H9 (cell line): ENCODE measurements at regions not wholly inside any gene's neighbourhood (a gene's known extent, or its start where the extent isn't known, plus 50 kb on each side); places are given as distances from the start of the nearest gene placed in this dataset.
"Not testable (repeated sequence)": the region's sequence is repeated elsewhere in the genome, so short reads cannot be mapped to it uniquely, and the experiment has no call there.

Source experiments
- DNase-seq: peaks from one replicate; pipeline ENCODE4 v3.0.0-alpha.2; 2017
- H2AFZ ChIP-seq: one replicate; pipeline ENCODE4 v1.6.1; 2013; ENCODE audit warnings: mild to moderate bottlenecking, low read length, control low read depth, moderate library complexity
- H2AK5ac ChIP-seq: 2 replicates; pipeline ENCODE4 v1.6.1; 2013; ENCODE audit warnings: low read length, control low read depth, mixed read lengths; ENCODE audit not compliant: insufficient read length
- H2BK120ac ChIP-seq: one replicate; pipeline ENCODE4 v1.6.1; 2013; ENCODE audit warnings: low read depth, mild to moderate bottlenecking, low read length, control low read depth, inconsistent platforms; ENCODE audit not compliant: poor library complexity, severe bottlenecking
- H2BK12ac ChIP-seq: 2 replicates; pipeline ENCODE4 v1.6.1; 2013; ENCODE audit warnings: low read length, control low read depth, mixed read lengths, low read depth; ENCODE audit not compliant: insufficient read length
- H2BK15ac ChIP-seq: 2 replicates; pipeline ENCODE4 v1.6.1; 2013; ENCODE audit warnings: low read depth, low read length, control low read depth
- H2BK20ac ChIP-seq: one replicate; pipeline ENCODE4 v1.6.1; 2013; ENCODE audit warnings: low read depth, mild to moderate bottlenecking, low read length, control low read depth, inconsistent platforms; ENCODE audit not compliant: poor library complexity, severe bottlenecking
- H2BK5ac ChIP-seq: 2 replicates; pipeline ENCODE4 v1.6.1; 2013; ENCODE audit warnings: low read length, control low read depth, mixed read lengths; ENCODE audit not compliant: insufficient read length
- H3K14ac ChIP-seq: 2 replicates; pipeline ENCODE4 v1.6.1; 2013; ENCODE audit warnings: low read length, control low read depth; ENCODE audit not compliant: insufficient read depth
- H3K18ac ChIP-seq: 2 replicates; pipeline ENCODE4 v1.6.1; 2013; ENCODE audit warnings: low read depth, mild to moderate bottlenecking, mixed read lengths, low read length, control low read depth; ENCODE audit not compliant: insufficient read length
- H3K23ac ChIP-seq: 2 replicates; pipeline ENCODE4 v1.6.1; 2013; ENCODE audit warnings: low read length, control low read depth, mixed read lengths, low read depth; ENCODE audit not compliant: insufficient read length
- H3K23me2 ChIP-seq: 2 replicates; pipeline ENCODE4 v1.6.1; 2013; ENCODE audit warnings: low read depth, mild to moderate bottlenecking, mixed read lengths, low read length, control low read depth; ENCODE audit not compliant: insufficient read length, poor library complexity, severe bottlenecking
- H3K27ac ChIP-seq: 2 replicates; pipeline ENCODE4 v1.5.1; 2013; ENCODE audit warnings: low read length, control low read depth, mixed read lengths, low read depth; ENCODE audit not compliant: insufficient read length
- H3K27me3 ChIP-seq: 2 replicates; pipeline ENCODE4 v1.6.1; 2013; ENCODE audit warnings: low read length, control low read depth, inconsistent platforms; ENCODE audit not compliant: insufficient read depth
- H3K4ac ChIP-seq: 2 replicates; pipeline ENCODE4 v1.6.1; 2013; ENCODE audit warnings: low read depth, mild to moderate bottlenecking, control low read depth, inconsistent platforms, low read length, moderate library complexity
- H3K4me1 ChIP-seq: 2 replicates; pipeline ENCODE4 v1.6.1; 2013; ENCODE audit warnings: low read length, control low read depth, inconsistent platforms; ENCODE audit not compliant: insufficient read depth
- H3K4me2 ChIP-seq: 2 replicates; pipeline ENCODE4 v1.6.1; 2013; ENCODE audit warnings: low read length, control low read depth, mixed read lengths; ENCODE audit not compliant: insufficient read length, insufficient read depth
- H3K56ac ChIP-seq: 2 replicates; pipeline ENCODE4 v1.6.1; 2013; ENCODE audit warnings: low read depth, mild to moderate bottlenecking, mixed read lengths, low read length, control low read depth; ENCODE audit not compliant: insufficient read length
- H3K79me1 ChIP-seq: 2 replicates; pipeline ENCODE4 v1.6.1; 2013; ENCODE audit warnings: low read depth, mild to moderate bottlenecking, moderate library complexity, low read length, control low read depth, inconsistent platforms; ENCODE audit not compliant: insufficient read depth, poor library complexity, severe bottlenecking
- H3K79me2 ChIP-seq: 2 replicates; pipeline ENCODE4 v1.6.1; 2013; ENCODE audit warnings: low read length, control low read depth, inconsistent platforms; ENCODE audit not compliant: insufficient read depth
- H3K9ac ChIP-seq: 2 replicates; pipeline ENCODE4 v1.6.1; 2013; ENCODE audit warnings: low read length, control low read depth, mixed read lengths; ENCODE audit not compliant: insufficient read length; ENCODE audit errors: extremely low read depth
- H3K9me3 ChIP-seq: one replicate; pipeline ENCODE4 v1.6.1; 2013; ENCODE audit warnings: low read depth, low read length, inconsistent platforms; ENCODE audit not compliant: control insufficient read depth
- H3T11ph ChIP-seq: one replicate; pipeline ENCODE4 v1.6.1; 2013; ENCODE audit warnings: mild to moderate bottlenecking, low read length, control low read depth, inconsistent platforms
- H4K20me1 ChIP-seq: one replicate; pipeline ENCODE4 v1.6.1; 2013; ENCODE audit not compliant: control insufficient read depth, insufficient read length, insufficient read depth
- H4K5ac ChIP-seq: 2 replicates; pipeline ENCODE4 v1.6.1; 2013; ENCODE audit warnings: low read depth, mild to moderate bottlenecking, mixed read lengths, low read length, control low read depth; ENCODE audit not compliant: insufficient read length
- H4K8ac ChIP-seq: replicated peaks from 2 replicates; pipeline ENCODE4 v1.6.1; 2013; ENCODE audit warnings: low read length, control low read depth, mixed read lengths, low read depth; ENCODE audit not compliant: insufficient read length
- H4K91ac ChIP-seq: 2 replicates; pipeline ENCODE4 v1.6.1; 2013; ENCODE audit warnings: low read depth, mild to moderate bottlenecking, moderate library complexity, mixed read lengths, low read length, control low read depth; ENCODE audit not compliant: insufficient read length
- H3K27ac Mint-ChIP-seq, 3 experiments: 2 replicates in 2 of 3; 3 replicates in 1 of 3; pipeline ENCODE4 v1.8.0; 2020 to 2021; ENCODE audit warnings: mixed read lengths in 3 of 3, mild to moderate bottlenecking in 1 of 3, moderate library complexity in 1 of 3
- H3K27me3 Mint-ChIP-seq: 2 replicates; pipeline ENCODE4 v1.8.0; 2021; ENCODE audit warnings: low read depth, mild to moderate bottlenecking, moderate library complexity, mixed read lengths
- H3K36me3 Mint-ChIP-seq, 3 experiments: 2 replicates in 2 of 3; 3 replicates in 1 of 3; pipeline ENCODE4 v1.8.0; 2020 to 2021; ENCODE audit warnings: low read depth in 3 of 3, mixed read lengths in 3 of 3; ENCODE audit not compliant: insufficient read depth in 1 of 3
- H3K4me1 Mint-ChIP-seq, 2 experiments: 2 replicates each; pipeline ENCODE4 v1.8.0; 2020; ENCODE audit warnings: mixed read lengths in 2 of 2
- H3K4me3 Mint-ChIP-seq, 2 experiments: 2 replicates in 1 of 2; 3 replicates in 1 of 2; pipeline ENCODE4 v1.8.0; 2020 to 2021; ENCODE audit warnings: mild to moderate bottlenecking in 2 of 2, mixed read lengths in 2 of 2, moderate library complexity in 1 of 2
- H3K9me3 Mint-ChIP-seq, 2 experiments: 2 replicates in 1 of 2; 3 replicates in 1 of 2; pipeline ENCODE4 v1.8.0; 2020; ENCODE audit warnings: mild to moderate bottlenecking in 2 of 2, mixed read lengths in 2 of 2, moderate library complexity in 1 of 2
- WGBS: extraction: QIAGEN DNeasy Blood & Tissue Kit; methylation state at CpG from one replicate; pipeline ENCODE4 v1.1.7; 2013; ENCODE audit warnings: missing lambda C conversion rate, low lambda C conversion rate, mixed read lengths; ENCODE audit not compliant: insufficient read length; ENCODE audit errors: extremely low coverage; 5-methylcytosine and 5-hydroxymethylcytosine counted together
- TF ChIP-seq, protein P1 (sequence below): fragments of 200-600 bp; sonication (generic); conservative IDR thresholded peaks from 3 replicates; pipeline ENCODE4 v1.8.0; 2021; ENCODE audit warnings: antibody characterized with exemption, mild to moderate bottlenecking

DNA sequence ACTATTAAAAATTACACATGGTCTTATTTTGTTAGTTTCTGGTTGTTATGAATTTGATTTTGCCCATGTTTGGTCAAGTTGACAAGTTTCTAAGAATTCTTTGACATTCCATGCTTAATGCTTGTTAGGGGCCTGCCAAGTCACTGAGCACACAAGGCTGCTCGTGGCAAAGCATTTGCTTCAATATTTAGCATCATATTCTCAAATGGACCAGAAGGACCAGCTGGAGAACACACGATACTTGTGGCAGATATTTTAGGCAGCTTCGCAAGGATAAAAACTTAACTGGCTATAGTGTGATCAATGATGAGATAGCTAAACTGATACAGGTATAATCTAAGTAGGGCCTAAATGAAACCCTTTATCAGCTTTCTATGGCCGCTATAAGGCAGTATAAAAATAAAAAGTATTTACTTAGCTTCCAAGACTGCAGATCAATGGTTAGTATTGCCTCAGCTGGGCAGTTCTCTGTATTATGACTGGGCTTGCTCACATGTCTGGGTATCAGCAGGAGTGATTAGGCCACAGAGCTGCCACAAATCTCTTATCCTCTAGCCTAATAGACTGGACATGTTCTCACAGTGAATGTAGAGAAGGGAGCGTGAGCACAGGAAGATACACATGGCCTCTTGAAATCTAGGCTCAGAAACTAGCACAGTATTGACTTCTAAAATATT lies 155.9 kb upstream of the SPRY2 start:
- no peak overlapping the region for H3K23ac ChIP-seq
- H3K27me3 ChIP-seq = no peaks in the 10 kb centered on the region
- no peaks in the 10 kb centered on the region for H4K20me1 ChIP-seq
- no peak overlapping the region for H4K8ac ChIP-seq
- no peak overlapping the region for H3K4me2 ChIP-seq
- no peak overlapping the region for H3K27ac Mint-ChIP-seq
- no peaks in the 10 kb centered on the region for H3K4me1 Mint-ChIP-seq
- H2BK120ac ChIP-seq = no peak overlapping the region
- H3K9me3 Mint-ChIP-seq = no peaks in the 10 kb centered on the region; a peak in 1 of 5 replicates
- no peaks in the 10 kb centered on the region for H3K27me3 Mint-ChIP-seq
- no peaks in the 10 kb centered on the region for H3K9me3 ChIP-seq
- no peak overlapping the region for H3T11ph ChIP-seq
- no peak overlapping the region for H2BK15ac ChIP-seq
- H2BK20ac ChIP-seq = no peak overlapping the region
- no peaks in the 10 kb centered on the region for H3K23me2 ChIP-seq
- no peak overlapping the region for H2BK5ac ChIP-seq
- no peak overlapping the region for H3K9ac ChIP-seq
- H2AFZ ChIP-seq = no peak overlapping the region
- H3K36me3 Mint-ChIP-seq = no peaks in the 10 kb centered on the region
- no peaks in the 10 kb centered on the region for H3K79me1 ChIP-seq
- no peak overlapping the region for H2BK12ac ChIP-seq
- no peak overlapping the region for H3K18ac ChIP-seq
- H3K56ac ChIP-seq = no peak overlapping the region
- H4K91ac ChIP-seq = no peak overlapping the region
- no peak overlapping the region for H3K4ac ChIP-seq
- H2AK5ac ChIP-seq = no peak overlapping the region
- H4K5ac ChIP-seq = no peak overlapping the region
- no peaks in the 10 kb centered on the region for H3K4me1 ChIP-seq
- H3K27ac ChIP-seq = no peak overlapping the region
- H3K79me2 ChIP-seq = no peaks in the 10 kb centered on the region
- H3K14ac ChIP-seq = no peak overlapping the region
- H3K4me3 Mint-ChIP-seq = no peak overlapping the region
- TF ChIP-seq, protein P1, sequence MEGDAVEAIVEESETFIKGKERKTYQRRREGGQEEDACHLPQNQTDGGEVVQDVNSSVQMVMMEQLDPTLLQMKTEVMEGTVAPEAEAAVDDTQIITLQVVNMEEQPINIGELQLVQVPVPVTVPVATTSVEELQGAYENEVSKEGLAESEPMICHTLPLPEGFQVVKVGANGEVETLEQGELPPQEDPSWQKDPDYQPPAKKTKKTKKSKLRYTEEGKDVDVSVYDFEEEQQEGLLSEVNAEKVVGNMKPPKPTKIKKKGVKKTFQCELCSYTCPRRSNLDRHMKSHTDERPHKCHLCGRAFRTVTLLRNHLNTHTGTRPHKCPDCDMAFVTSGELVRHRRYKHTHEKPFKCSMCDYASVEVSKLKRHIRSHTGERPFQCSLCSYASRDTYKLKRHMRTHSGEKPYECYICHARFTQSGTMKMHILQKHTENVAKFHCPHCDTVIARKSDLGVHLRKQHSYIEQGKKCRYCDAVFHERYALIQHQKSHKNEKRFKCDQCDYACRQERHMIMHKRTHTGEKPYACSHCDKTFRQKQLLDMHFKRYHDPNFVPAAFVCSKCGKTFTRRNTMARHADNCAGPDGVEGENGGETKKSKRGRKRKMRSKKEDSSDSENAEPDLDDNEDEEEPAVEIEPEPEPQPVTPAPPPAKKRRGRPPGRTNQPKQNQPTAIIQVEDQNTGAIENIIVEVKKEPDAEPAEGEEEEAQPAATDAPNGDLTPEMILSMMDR = no peak
- no peak for DNase-seq
- no CpG with 5 or more reads among the region's 5 CpGs for WGBS

DNA sequence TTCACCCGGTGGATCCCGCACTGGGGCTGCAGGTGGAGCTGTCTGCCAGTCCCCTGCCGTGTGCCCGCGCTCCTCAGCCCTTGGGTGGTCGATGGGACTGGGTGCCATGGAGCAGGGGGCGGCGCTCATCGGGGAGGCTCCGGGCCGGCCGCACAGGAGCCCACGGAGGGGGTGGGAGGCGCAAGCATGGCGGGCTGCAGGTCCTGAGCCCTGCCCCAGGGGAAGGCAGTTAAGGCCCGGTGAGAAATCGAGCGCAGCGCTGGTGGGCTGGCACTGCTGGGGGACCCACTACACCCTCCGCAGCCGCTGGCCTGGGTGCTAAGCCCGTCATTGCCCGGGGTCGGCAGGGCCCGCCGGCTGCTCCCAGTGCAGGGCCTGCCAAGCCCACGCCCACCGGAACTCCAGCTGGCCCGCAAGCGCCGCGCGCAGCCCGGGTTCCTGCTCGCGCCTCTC lies 149.6 kb upstream of the SPRY2 start:
- H2BK5ac ChIP-seq, H3K23me2 ChIP-seq, H3K14ac ChIP-seq, H3K36me3 Mint-ChIP-seq, H3K27me3 ChIP-seq, H3K4me2 ChIP-seq, H3K79me1 ChIP-seq, H3T11ph ChIP-seq, H4K5ac ChIP-seq, H3K4me1 Mint-ChIP-seq, H3K27me3 Mint-ChIP-seq, H3K4me1 ChIP-seq, H3K56ac ChIP-seq, H3K27ac Mint-ChIP-seq, H3K9ac ChIP-seq, H4K8ac ChIP-seq, H3K27ac ChIP-seq, H3K79me2 ChIP-seq, H3K18ac ChIP-seq, H2BK20ac ChIP-seq, H2AK5ac ChIP-seq, H4K20me1 ChIP-seq, H2BK15ac ChIP-seq, DNase-seq, H4K91ac ChIP-seq, H2BK120ac ChIP-seq, H3K9me3 ChIP-seq, H3K23ac ChIP-seq, H2AFZ ChIP-seq, H3K4me3 Mint-ChIP-seq, H2BK12ac ChIP-seq, H3K9me3 Mint-ChIP-seq, H3K4ac ChIP-seq: not testable (repeated sequence)
- no CpG with 5 or more reads among the region's 36 CpGs for WGBS
